AG04450 (cell line): ENCODE measurements at regions not wholly inside any gene's neighbourhood (a gene's known extent, or its start where the extent isn't known, plus 50 kb on each side); places are given as distances from the start of the nearest gene placed in this dataset.

Experiments
- CTCF ChIA-PET: fragments of 300-600, 350-600 bp; formaldehyde crosslinking; extraction: SDS; loops from one replicate; lab custom pipeline; 2022; ENCODE audit warnings: antibody characterized with exemption, inconsistent platforms; lab: Charles Lee
- POLR2A ChIA-PET: fragments of 350-600 bp; formaldehyde crosslinking; extraction: SDS; loops from one replicate; lab custom pipeline; 2021; ENCODE audit warnings: antibody characterized with exemption, inconsistent platforms; lab: Yijun Ruan, JAX
- DNase-seq: peaks from one replicate; pipeline ENCODE4 v3.0.0-alpha.2; 2011; ENCODE audit warnings: low read depth, low spot score
- H3K27ac ChIP-seq: one replicate; pipeline ENCODE4 v1.5.1; 2012; ENCODE audit warnings: low read depth, low read length, control low read depth
- H3K27me3 ChIP-seq: one replicate; pipeline ENCODE4 v1.6.0; 2012; ENCODE audit warnings: low read length; ENCODE audit not compliant: control insufficient read depth, insufficient read depth
- H3K4me3 ChIP-seq: 2 replicates; pipeline ENCODE4 v1.5.1; 2011; ENCODE audit warnings: mild to moderate bottlenecking, low read depth, low read length, control low read depth
- H3K9me3 ChIP-seq: 2 replicates; pipeline ENCODE4 v1.5.1; 2012; ENCODE audit warnings: low read length; ENCODE audit not compliant: control insufficient read depth, insufficient read depth
- CTCF ChIP-seq: IDR thresholded peaks from 2 replicates; pipeline ENCODE4 v1.5.1; 2011; ENCODE audit warnings: low read depth, low read length, control low read depth, inconsistent platforms

- Histone ChIP-seq H3K27me3 (no peaks in the 10 kb centered on the region), H3K9me3 (peaks cover 50% of the 10 kb centered on the region), H3K4me3 (no peak overlapping the region), H3K27ac (no peak overlapping the region)
- ChIA-PET POLR2A (no interaction called here), CTCF (no interaction called here)
- no peak for DNase-seq
- TF ChIP-seq CTCF = no peak
Measured at GRCh38 chr2:4020153-4020552, 316.8 kb downstream of the DCDC2C start.

DNA sequence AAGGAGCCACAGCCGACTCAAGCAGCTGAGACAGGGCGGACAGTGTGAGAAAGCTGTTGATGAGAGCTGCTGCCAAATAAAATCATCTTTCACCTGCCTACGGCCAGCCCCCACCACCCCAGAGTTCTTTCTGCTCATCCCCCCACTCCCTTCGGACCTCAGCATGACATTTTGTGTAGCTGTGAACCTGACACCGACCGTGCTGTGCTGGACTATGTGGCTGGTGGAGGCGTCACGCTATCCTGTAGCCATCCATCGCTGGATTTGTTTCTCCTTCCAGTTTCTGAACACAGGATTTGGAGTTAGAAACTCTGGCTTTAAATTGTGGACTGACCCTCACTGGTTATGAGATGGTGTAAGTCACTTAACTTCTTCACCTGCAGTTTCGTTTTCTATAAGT, 317.3 kb downstream of the DCDC2C start:
- H3K27me3 ChIP-seq = no peaks in the 10 kb centered on the region
- no peak overlapping the region for H3K27ac ChIP-seq
- no peak for TF ChIP-seq CTCF
- H3K9me3 ChIP-seq = peaks cover 45% of the 10 kb centered on the region
- CTCF ChIA-PET = no interaction called here
- POLR2A ChIA-PET = no interaction called here
- DNase-seq = no peak
- H3K4me3 ChIP-seq = no peak overlapping the region

DNA sequence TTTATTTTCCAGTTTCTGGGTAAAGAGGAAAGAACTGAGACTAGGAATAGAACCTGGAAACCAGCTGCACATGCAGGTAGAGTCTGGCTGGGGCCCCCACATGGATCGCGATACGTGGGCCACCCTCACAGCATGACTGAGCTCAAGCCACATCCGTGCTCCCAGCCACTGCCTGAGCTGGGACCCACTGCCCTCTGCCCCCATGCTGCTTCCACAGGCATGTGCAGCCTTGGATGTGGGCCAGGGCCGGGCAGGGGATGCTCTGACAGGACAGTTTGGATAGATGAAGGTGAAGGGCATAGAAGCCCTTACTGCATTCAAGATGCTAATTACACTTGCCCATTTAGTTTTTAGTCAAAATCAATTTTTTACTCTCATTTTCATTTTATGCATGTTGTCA, 321.2 kb downstream of the DCDC2C start:
- Histone ChIP-seq H3K27me3 (no peaks in the 10 kb centered on the region), H3K9me3 (peaks cover 48% of the 10 kb centered on the region), H3K4me3 (no peak overlapping the region), H3K27ac (no peak overlapping the region)
- POLR2A ChIA-PET = no interaction called here
- CTCF ChIA-PET = no interaction called here
- no peak for TF ChIP-seq CTCF
- no peak for DNase-seq

DNA sequence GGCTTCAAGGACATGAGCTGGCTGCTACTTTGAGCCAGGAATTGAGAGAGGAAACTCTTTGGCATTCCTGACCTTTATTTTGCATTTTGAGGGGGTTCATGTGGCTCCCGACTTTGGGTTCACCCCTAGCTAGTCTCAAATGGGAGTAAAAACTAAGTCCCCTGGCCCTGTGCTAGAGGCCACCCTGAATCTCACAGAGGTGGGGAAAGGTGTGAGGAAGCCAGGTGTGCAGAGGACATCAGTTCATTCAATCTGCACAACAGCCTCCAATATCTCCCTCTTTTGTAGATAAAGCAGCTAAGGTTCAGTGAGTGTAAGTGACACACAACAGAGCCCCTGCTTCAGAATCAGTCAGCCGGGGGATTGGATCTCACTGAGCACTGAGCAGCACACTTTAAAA, 325.7 kb downstream of the DCDC2C start:
- ChIA-PET POLR2A (no interaction called here), CTCF (no interaction called here)
- TF ChIP-seq CTCF = no peak
- H3K27me3 ChIP-seq = no peaks in the 10 kb centered on the region
- peaks cover 27% of the 10 kb centered on the region for H3K9me3 ChIP-seq
- no peak for DNase-seq
- no peak overlapping the region for H3K27ac ChIP-seq
- H3K4me3 ChIP-seq = no peak overlapping the region

DNA sequence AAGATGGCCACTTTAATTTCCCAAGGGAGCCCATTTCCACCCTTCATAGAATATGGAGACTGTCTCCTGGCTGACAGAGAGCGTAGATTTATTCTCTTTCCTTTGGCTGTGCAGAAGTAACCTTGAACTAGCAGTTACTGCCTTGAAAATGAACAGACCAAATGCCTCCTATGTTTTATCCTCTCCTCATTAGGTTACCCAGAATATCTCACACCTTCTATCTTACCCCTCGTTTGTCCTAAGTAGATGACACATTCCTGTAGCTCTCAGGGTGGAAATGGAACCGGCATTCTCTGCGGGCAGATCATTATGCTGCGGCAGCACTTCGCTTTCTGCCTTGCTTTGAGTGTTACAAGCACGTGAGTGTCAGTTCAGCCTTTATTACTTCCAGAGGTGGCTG, 336.5 kb downstream of the DCDC2C start:
- no peak overlapping the region for H3K4me3 ChIP-seq
- H3K9me3 ChIP-seq = peaks cover 40% of the 10 kb centered on the region
- H3K27ac ChIP-seq = no peak overlapping the region
- no peak for DNase-seq
- TF ChIP-seq CTCF = no peak
- H3K27me3 ChIP-seq = no peaks in the 10 kb centered on the region
- ChIA-PET CTCF (no interaction called here), POLR2A (no interaction called here)
